Hepatocyte (in vitro differentiated cells): ENCODE measurements at regions not wholly inside any gene's neighbourhood (a gene's known extent, or its start where the extent isn't known, plus 50 kb on each side); places are given as distances from the start of the nearest gene placed in this dataset.

Source experiments
- DNase-seq: peaks from one replicate; pipeline ENCODE4 v3.0.0-alpha.2; 2016; ENCODE audit warnings: low spot score
- H2AFZ ChIP-seq: fragments of 200-600 bp; sonication (generic); 2 replicates; pipeline ENCODE4 v1.6.0; 2016; ENCODE audit warnings: antibody characterized with exemption, mild to moderate bottlenecking
- H3K27ac ChIP-seq: fragments of 200-600 bp; sonication (generic); 2 replicates; pipeline ENCODE4 v1.5.1; 2016; ENCODE audit warnings: mild to moderate bottlenecking
- H3K27me3 ChIP-seq: fragments of 200-600 bp; sonication (generic); 2 replicates; pipeline ENCODE4 v1.6.1; 2016
- H3K36me3 ChIP-seq: fragments of 200-600 bp; sonication (generic); replicated peaks from 2 replicates; pipeline ENCODE4 v1.5.1; 2016; ENCODE audit warnings: low read depth; ENCODE audit not compliant: insufficient read depth
- H3K4me1 ChIP-seq: fragments of 200-600 bp; sonication (generic); 2 replicates; pipeline ENCODE4 v1.5.1; 2016; ENCODE audit warnings: mild to moderate bottlenecking, moderate library complexity; ENCODE audit not compliant: insufficient read depth
- H3K4me2 ChIP-seq: fragments of 200-600 bp; sonication (generic); 2 replicates; pipeline ENCODE4 v1.6.0; 2016
- H3K4me3 ChIP-seq: fragments of 200-600 bp; sonication (generic); 2 replicates; pipeline ENCODE4 v1.5.1; 2016; ENCODE audit warnings: mild to moderate bottlenecking
- H3K79me2 ChIP-seq: fragments of 200-600 bp; sonication (generic); 2 replicates; pipeline ENCODE4 v1.6.0; 2017; ENCODE audit warnings: mild to moderate bottlenecking
- H3K9me2 ChIP-seq: fragments of 200-600 bp; sonication (generic); replicated peaks from 2 replicates; pipeline ENCODE4 v1.6.0; 2017; ENCODE audit warnings: mild to moderate bottlenecking; ENCODE audit not compliant: insufficient read depth
- H3K9me3 ChIP-seq: fragments of 200-600 bp; sonication (generic); 2 replicates; pipeline ENCODE4 v1.5.1; 2016; ENCODE audit warnings: low read depth, mild to moderate bottlenecking
- H4K20me1 ChIP-seq: fragments of 200-600 bp; sonication (generic); 2 replicates; pipeline ENCODE4 v1.6.0; 2016; ENCODE audit warnings: mild to moderate bottlenecking; ENCODE audit not compliant: insufficient read depth, poor library complexity, severe bottlenecking
- EZH2 ChIP-seq: fragments of 200-600 bp; sonication (generic); IDR thresholded peaks from 2 replicates; pipeline ENCODE4 v1.6.1; 2016; ENCODE audit warnings: antibody characterized with exemption, mild to moderate bottlenecking, borderline replicate concordance
- EZH2phosphoT487 ChIP-seq: fragments of 200-600 bp; sonication (generic); IDR thresholded peaks from one replicate; pipeline ENCODE4 v1.6.1; 2018; ENCODE audit warnings: antibody characterized with exemption, mild to moderate bottlenecking, low read depth, moderate library complexity; ENCODE audit not compliant: unreplicated experiment, severe bottlenecking
- WGBS: methylation state at CpG from one replicate; pipeline ENCODE4 v1.1.6; 2016; ENCODE audit warnings: low lambda C conversion rate; ENCODE audit errors: missing lambda C conversion rate; 5-methylcytosine and 5-hydroxymethylcytosine counted together
- TF ChIP-seq, protein P1 (sequence below): fragments of 200-600 bp; sonication (generic); IDR thresholded peaks from 2 replicates; pipeline ENCODE4 v1.5.1; 2016; ENCODE audit warnings: antibody characterized with exemption, mild to moderate bottlenecking; ENCODE audit not compliant: poor library complexity

DNA sequence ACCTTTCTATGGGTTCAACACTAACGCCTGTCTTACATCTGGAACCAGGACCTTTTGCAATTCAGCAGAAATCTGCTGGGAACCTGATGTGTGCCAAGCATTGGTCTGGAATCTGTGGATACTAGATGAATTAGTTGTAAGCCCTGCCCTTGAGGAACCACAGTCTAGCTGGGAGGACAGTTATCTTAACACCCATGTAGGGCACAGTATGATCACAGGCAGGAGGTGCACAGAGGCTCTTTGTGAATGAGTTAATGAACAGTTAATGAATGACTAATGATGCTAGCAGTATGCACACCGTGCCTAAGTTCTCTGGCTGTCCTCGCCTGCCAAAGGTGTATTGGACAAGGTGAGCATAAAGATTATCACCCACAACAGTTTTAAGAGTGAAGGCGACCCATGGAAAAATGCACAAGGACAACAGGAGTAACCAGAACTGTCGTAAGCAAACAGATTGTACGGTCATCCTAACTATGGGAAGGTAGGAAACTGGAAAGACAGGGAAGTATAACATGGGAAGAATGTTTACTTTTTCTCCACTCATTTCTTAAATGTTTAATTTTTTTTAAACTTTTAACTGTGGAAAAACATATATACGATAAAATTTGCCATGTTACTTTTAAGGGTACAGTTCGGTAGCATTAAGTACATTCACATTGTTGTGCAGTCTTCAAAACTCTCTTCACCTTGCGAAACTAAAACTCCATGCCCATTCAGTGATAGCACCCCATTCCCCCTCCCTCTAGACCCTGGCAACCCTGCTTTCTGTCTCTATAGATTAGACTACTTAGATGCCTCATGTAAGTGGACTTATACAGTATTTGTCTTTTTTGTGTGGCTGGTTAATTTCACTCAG lies 139.9 kb downstream of the CXCL12 start:
- no peak for DNase-seq
- Histone ChIP-seq H3K79me2 (no peaks in the 10 kb centered on the region), H3K4me3 (no peak overlapping the region), H2AFZ (no peak overlapping the region), H3K36me3 (no peaks in the 10 kb centered on the region), H3K27me3 (no peaks in the 10 kb centered on the region), H3K9me3 (no peaks in the 10 kb centered on the region), H3K4me1 (no peaks in the 10 kb centered on the region), H3K9me2 (no peaks in the 10 kb centered on the region), H3K27ac (peak overlapping the region; percentile 53), H4K20me1 (no peaks in the 10 kb centered on the region), H3K4me2 (no peak overlapping the region)
- TF ChIP-seq, protein P1, sequence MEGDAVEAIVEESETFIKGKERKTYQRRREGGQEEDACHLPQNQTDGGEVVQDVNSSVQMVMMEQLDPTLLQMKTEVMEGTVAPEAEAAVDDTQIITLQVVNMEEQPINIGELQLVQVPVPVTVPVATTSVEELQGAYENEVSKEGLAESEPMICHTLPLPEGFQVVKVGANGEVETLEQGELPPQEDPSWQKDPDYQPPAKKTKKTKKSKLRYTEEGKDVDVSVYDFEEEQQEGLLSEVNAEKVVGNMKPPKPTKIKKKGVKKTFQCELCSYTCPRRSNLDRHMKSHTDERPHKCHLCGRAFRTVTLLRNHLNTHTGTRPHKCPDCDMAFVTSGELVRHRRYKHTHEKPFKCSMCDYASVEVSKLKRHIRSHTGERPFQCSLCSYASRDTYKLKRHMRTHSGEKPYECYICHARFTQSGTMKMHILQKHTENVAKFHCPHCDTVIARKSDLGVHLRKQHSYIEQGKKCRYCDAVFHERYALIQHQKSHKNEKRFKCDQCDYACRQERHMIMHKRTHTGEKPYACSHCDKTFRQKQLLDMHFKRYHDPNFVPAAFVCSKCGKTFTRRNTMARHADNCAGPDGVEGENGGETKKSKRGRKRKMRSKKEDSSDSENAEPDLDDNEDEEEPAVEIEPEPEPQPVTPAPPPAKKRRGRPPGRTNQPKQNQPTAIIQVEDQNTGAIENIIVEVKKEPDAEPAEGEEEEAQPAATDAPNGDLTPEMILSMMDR: no peak
- TF ChIP-seq EZH2phosphoT487: no peak
- WGBS: 83% methylated on average over 9 of the region's 9 CpGs

DNA sequence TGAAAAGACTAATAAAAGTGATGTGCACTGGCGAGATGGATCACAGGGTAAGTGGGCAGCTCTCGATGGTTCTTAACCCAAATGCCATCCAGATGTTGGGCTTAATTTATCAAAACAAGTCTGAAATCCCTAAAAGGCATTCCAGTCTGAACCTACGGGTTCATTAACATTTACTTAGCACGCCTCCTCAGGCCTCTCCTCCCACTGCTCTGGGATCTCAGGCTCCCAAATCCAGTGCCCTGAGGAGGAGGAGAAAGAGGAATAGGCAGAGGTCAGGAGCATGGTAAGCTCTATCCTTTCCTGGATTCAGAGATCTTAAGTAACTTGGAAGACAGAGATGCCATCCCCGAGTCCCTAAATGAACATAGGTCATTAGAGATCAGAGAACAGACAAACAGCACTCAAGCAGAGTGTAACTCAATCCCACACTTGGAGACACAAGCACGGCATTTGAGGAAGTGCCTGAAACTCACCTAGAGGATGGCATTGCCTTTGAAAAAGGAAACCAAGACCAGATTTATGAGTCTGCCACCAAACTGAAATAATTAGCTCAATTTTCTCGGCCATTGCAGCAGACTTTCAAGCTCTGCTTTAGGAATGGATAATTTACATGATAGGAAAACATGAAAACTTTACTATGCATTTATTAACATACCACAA lies 140.9 kb downstream of the CXCL12 start:
- Histone ChIP-seq H3K9me2 (no peaks in the 10 kb centered on the region), H3K36me3 (no peaks in the 10 kb centered on the region), H3K4me1 (no peaks in the 10 kb centered on the region), H3K27me3 (no peaks in the 10 kb centered on the region), H4K20me1 (no peaks in the 10 kb centered on the region), H3K4me2 (no peak overlapping the region), H3K27ac (no peak overlapping the region), H3K4me3 (no peak overlapping the region), H2AFZ (no peak overlapping the region), H3K9me3 (no peaks in the 10 kb centered on the region), H3K79me2 (no peaks in the 10 kb centered on the region)
- TF ChIP-seq EZH2 (no peak), EZH2phosphoT487 (no peak)
- TF ChIP-seq, protein P1: no peak
- WGBS: 68% methylated on average over 7 of the region's 7 CpGs
- DNase-seq: no peak

DNA sequence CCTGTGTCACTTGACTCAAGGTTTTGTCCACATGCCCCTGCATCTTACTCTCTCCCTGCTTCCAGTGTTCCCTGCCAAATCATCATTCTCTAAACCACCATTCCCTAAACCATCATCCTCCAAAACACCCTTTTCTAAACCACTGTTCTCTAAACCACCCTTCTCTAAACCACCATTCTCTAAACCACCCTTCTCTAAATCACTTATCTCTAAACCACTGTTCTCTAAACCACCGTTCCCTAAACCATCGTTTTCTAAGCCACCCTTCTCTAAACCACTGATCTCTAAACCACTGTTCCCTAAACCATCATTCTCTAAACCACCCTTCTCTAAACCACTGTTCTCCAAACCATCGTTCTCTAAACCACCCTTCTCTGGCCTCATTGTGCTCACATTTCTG lies 142.1 kb downstream of the CXCL12 start:
- no peak for DNase-seq
- Histone ChIP-seq H3K9me2 (no peaks in the 10 kb centered on the region), H4K20me1 (no peaks in the 10 kb centered on the region), H3K79me2 (no peaks in the 10 kb centered on the region), H3K4me2 (no peak overlapping the region), H2AFZ (no peak overlapping the region), H3K4me1 (no peaks in the 10 kb centered on the region), H3K36me3 (no peaks in the 10 kb centered on the region), H3K27me3 (no peaks in the 10 kb centered on the region), H3K4me3 (no peak overlapping the region), H3K9me3 (no peaks in the 10 kb centered on the region), H3K27ac (no peak overlapping the region)
- WGBS: 94% methylated on average over 3 of the region's 3 CpGs
- TF ChIP-seq, protein P1: no peak
- TF ChIP-seq EZH2phosphoT487: no peak
- TF ChIP-seq EZH2: no peak
